ENCODE measurements at regions not wholly inside any gene's neighbourhood (a gene's known extent, or its start where the extent isn't known, plus 50 kb on each side); places are given as distances from the start of the nearest gene placed in this dataset.

GRCh38 chr3:34276342-34276741 lies 477.9 kb downstream of the PDCD6IP start:
- Mint-ChIP-seq H3K9me3 (no peaks in the 10 kb centered on the region), H3K36me3 (ENCODE audit: insufficient read depth) (no peaks in the 10 kb centered on the region), H3K4me1 (ENCODE audit: low read depth) (no peaks in the 10 kb centered on the region), H3K4me3 (no peak overlapping the region), H3K27me3 (ENCODE audit: low read depth) (no peaks in the 10 kb centered on the region)
- ATAC-seq, result no peak
- no peak for DNase-seq

GRCh38 chr3:34277110-34277509 lies 478.7 kb downstream of the PDCD6IP start:
- Mint-ChIP-seq H3K36me3 (ENCODE audit: insufficient read depth) (no peaks in the 10 kb centered on the region), H3K9me3 (no peaks in the 10 kb centered on the region), H3K4me3 (no peak overlapping the region), H3K4me1 (ENCODE audit: low read depth) (no peaks in the 10 kb centered on the region), H3K27me3 (ENCODE audit: low read depth) (no peaks in the 10 kb centered on the region)
- ATAC-seq, result no peak
- DNase-seq, result no peak

- ATAC-seq, result no peak
- Mint-ChIP-seq H3K4me3 (no peak overlapping the region), H3K4me1 (ENCODE audit: low read depth) (no peaks in the 10 kb centered on the region), H3K27me3 (ENCODE audit: low read depth) (no peaks in the 10 kb centered on the region), H3K9me3 (no peaks in the 10 kb centered on the region), H3K36me3 (ENCODE audit: insufficient read depth) (no peaks in the 10 kb centered on the region)
- no peak for DNase-seq
Measured at GRCh38 chr3:34279901-34280300, 481.5 kb downstream of the PDCD6IP start.

- Mint-ChIP-seq H3K4me3 (no peak overlapping the region), H3K36me3 (ENCODE audit: insufficient read depth) (no peaks in the 10 kb centered on the region), H3K9me3 (no peaks in the 10 kb centered on the region), H3K4me1 (ENCODE audit: low read depth) (no peaks in the 10 kb centered on the region), H3K27me3 (ENCODE audit: low read depth) (no peaks in the 10 kb centered on the region)
- no peak for ATAC-seq
- no peak for DNase-seq
Measured at GRCh38 chr3:34283751-34284150, 485.3 kb downstream of the PDCD6IP start.

GRCh38 chr3:34284959-34285826 lies 486.8 kb downstream of the PDCD6IP start:
- Mint-ChIP-seq H3K9me3 (no peaks in the 10 kb centered on the region), H3K27me3 (ENCODE audit: low read depth) (no peaks in the 10 kb centered on the region), H3K4me1 (ENCODE audit: low read depth) (no peaks in the 10 kb centered on the region), H3K36me3 (ENCODE audit: insufficient read depth) (no peaks in the 10 kb centered on the region), H3K4me3 (no peak overlapping the region)
- ATAC-seq, result no peak
- no peak for DNase-seq

- Mint-ChIP-seq H3K9me3 (no peaks in the 10 kb centered on the region), H3K36me3 (ENCODE audit: insufficient read depth) (no peaks in the 10 kb centered on the region), H3K4me1 (ENCODE audit: low read depth) (no peaks in the 10 kb centered on the region), H3K27me3 (ENCODE audit: low read depth) (no peaks in the 10 kb centered on the region), H3K4me3 (no peak overlapping the region)
- ATAC-seq, result no peak
- DNase-seq, result no peak
Measured at GRCh38 chr3:34285827-34286188, 487.4 kb downstream of the PDCD6IP start.

- no peaks in the 10 kb centered on the region for H3K27me3 Mint-ChIP-seq (ENCODE audit: low read depth)
- no peaks in the 10 kb centered on the region for H3K9me3 Mint-ChIP-seq
- H3K36me3 Mint-ChIP-seq (ENCODE audit: insufficient read depth), result no peaks in the 10 kb centered on the region
- DNase-seq, result no peak
- H3K4me1 Mint-ChIP-seq (ENCODE audit: low read depth), result no peaks in the 10 kb centered on the region
- H3K4me3 Mint-ChIP-seq, result no peak overlapping the region
- no peak for ATAC-seq
Measured at GRCh38 chr3:34292605-34293300, 494.3 kb downstream of the PDCD6IP start.

GRCh38 chr3:34294240-34294639 lies 495.8 kb downstream of the PDCD6IP start:
- H3K4me1 Mint-ChIP-seq (ENCODE audit: low read depth), result no peaks in the 10 kb centered on the region
- no peaks in the 10 kb centered on the region for H3K36me3 Mint-ChIP-seq (ENCODE audit: insufficient read depth)
- no peak overlapping the region for H3K4me3 Mint-ChIP-seq
- H3K27me3 Mint-ChIP-seq (ENCODE audit: low read depth), result peaks cover 2% of the 10 kb centered on the region
- H3K9me3 Mint-ChIP-seq, result no peaks in the 10 kb centered on the region
- no peak for ATAC-seq
- no peak for DNase-seq

GRCh38 chr3:34296796-34297195 lies 498.4 kb downstream of the PDCD6IP start:
- peaks cover 2% of the 10 kb centered on the region for H3K27me3 Mint-ChIP-seq (ENCODE audit: low read depth)
- no peaks in the 10 kb centered on the region for H3K36me3 Mint-ChIP-seq (ENCODE audit: insufficient read depth)
- DNase-seq (no peak), ATAC-seq (no peak)
- H3K4me1 Mint-ChIP-seq (ENCODE audit: low read depth), result no peaks in the 10 kb centered on the region
- H3K4me3 Mint-ChIP-seq, result no peak overlapping the region
- H3K9me3 Mint-ChIP-seq, result no peaks in the 10 kb centered on the region

GRCh38 chr3:34298653-34299052 lies 500.2 kb downstream of the PDCD6IP start:
- H3K4me3 Mint-ChIP-seq, result no peak overlapping the region
- no peaks in the 10 kb centered on the region for H3K36me3 Mint-ChIP-seq (ENCODE audit: insufficient read depth)
- no peak for DNase-seq
- H3K9me3 Mint-ChIP-seq, result no peaks in the 10 kb centered on the region
- peaks cover 2% of the 10 kb centered on the region for H3K27me3 Mint-ChIP-seq (ENCODE audit: low read depth)
- ATAC-seq, result no peak
- no peaks in the 10 kb centered on the region for H3K4me1 Mint-ChIP-seq (ENCODE audit: low read depth)

- H3K36me3 Mint-ChIP-seq (ENCODE audit: insufficient read depth), result no peaks in the 10 kb centered on the region
- H3K4me1 Mint-ChIP-seq (ENCODE audit: low read depth), result no peaks in the 10 kb centered on the region
- ATAC-seq (no peak), DNase-seq (no peak)
- no peaks in the 10 kb centered on the region for H3K9me3 Mint-ChIP-seq
- peaks cover 2% of the 10 kb centered on the region for H3K27me3 Mint-ChIP-seq (ENCODE audit: low read depth)
- no peak overlapping the region for H3K4me3 Mint-ChIP-seq
Measured at GRCh38 chr3:34300621-34301020, 502.2 kb downstream of the PDCD6IP start.

GRCh38 chr3:34301313-34301712 lies 502.9 kb downstream of the PDCD6IP start:
- ATAC-seq (no peak), DNase-seq (no peak)
- H3K4me3 Mint-ChIP-seq, result no peak overlapping the region
- H3K4me1 Mint-ChIP-seq (ENCODE audit: low read depth), result no peaks in the 10 kb centered on the region
- no peaks in the 10 kb centered on the region for H3K9me3 Mint-ChIP-seq
- H3K27me3 Mint-ChIP-seq (ENCODE audit: low read depth), result peaks cover 2% of the 10 kb centered on the region
- H3K36me3 Mint-ChIP-seq (ENCODE audit: insufficient read depth), result no peaks in the 10 kb centered on the region

GRCh38 chr3:34305266-34305665 lies 506.8 kb downstream of the PDCD6IP start:
- Mint-ChIP-seq H3K9me3 (no peaks in the 10 kb centered on the region), H3K27me3 (ENCODE audit: low read depth) (no peaks in the 10 kb centered on the region), H3K4me1 (ENCODE audit: low read depth) (no peaks in the 10 kb centered on the region), H3K4me3 (no peak overlapping the region), H3K36me3 (ENCODE audit: insufficient read depth) (no peaks in the 10 kb centered on the region)
- ATAC-seq (no peak), DNase-seq (no peak)

GRCh38 chr3:34312684-34313083 lies 514.3 kb downstream of the PDCD6IP start:
- Mint-ChIP-seq H3K27me3 (ENCODE audit: low read depth) (no peaks in the 10 kb centered on the region), H3K9me3 (peaks cover 8% of the 10 kb centered on the region), H3K4me3 (no peak overlapping the region), H3K36me3 (ENCODE audit: insufficient read depth) (no peaks in the 10 kb centered on the region), H3K4me1 (ENCODE audit: low read depth) (no peaks in the 10 kb centered on the region)
- DNase-seq, result no peak
- no peak for ATAC-seq

GRCh38 chr3:34319881-34320280 lies 521.5 kb downstream of the PDCD6IP start:
- DNase-seq, result no peak
- Mint-ChIP-seq H3K36me3 (ENCODE audit: insufficient read depth) (no peaks in the 10 kb centered on the region), H3K27me3 (ENCODE audit: low read depth) (no peaks in the 10 kb centered on the region), H3K9me3 (peaks cover 19% of the 10 kb centered on the region), H3K4me3 (no peak overlapping the region), H3K4me1 (ENCODE audit: low read depth) (no peaks in the 10 kb centered on the region)
- ATAC-seq, result no peak
